PFSK-1 (cell line): ENCODE measurements at regions not wholly inside any gene's neighbourhood (a gene's known extent, or its start where the extent isn't known, plus 50 kb on each side); places are given as distances from the start of the nearest gene placed in this dataset.

Experiments used
- FOXP2 ChIP-seq: optimal IDR thresholded peaks from 2 replicates; pipeline ENCODE3; 2011; ENCODE audit warnings: borderline replicate concordance, control low read depth, inconsistent platforms; ENCODE audit not compliant: insufficient read depth; ENCODE audit errors: extremely low read length, extremely low read depth
- POLR2AphosphoS5 ChIP-seq: IDR thresholded peaks from 2 replicates; pipeline ENCODE4 v1.6.1; 2012; ENCODE audit warnings: low read depth, mild to moderate bottlenecking, control low read depth, low read length, moderate library complexity
- SIN3A ChIP-seq: IDR thresholded peaks from 2 replicates; pipeline ENCODE4 v1.6.1; 2012; ENCODE audit warnings: mild to moderate bottlenecking, low read length, moderate library complexity, borderline replicate concordance; ENCODE audit not compliant: insufficient read depth
- TAF1 ChIP-seq: IDR thresholded peaks from 2 replicates; pipeline ENCODE4 v1.6.1; 2012; ENCODE audit warnings: low read length, control low read depth, borderline replicate concordance; ENCODE audit not compliant: insufficient read depth
- TF ChIP-seq, protein P1 (sequence below), 2 experiments: IDR thresholded peaks; 2 replicates each; pipeline versions ENCODE4 v1.6.1 to v1.8.0; 2011 to 2012; ENCODE audit warnings: low read depth in 2 of 2, low read length in 2 of 2, control low read depth in 1 of 2, inconsistent platforms in 1 of 2, mild to moderate bottlenecking in 1 of 2, moderate library complexity in 1 of 2; ENCODE audit not compliant: insufficient read depth in 1 of 2

- no peak for TF ChIP-seq POLR2AphosphoS5
- TF ChIP-seq TAF1 = no peak
- TF ChIP-seq, protein P1, sequence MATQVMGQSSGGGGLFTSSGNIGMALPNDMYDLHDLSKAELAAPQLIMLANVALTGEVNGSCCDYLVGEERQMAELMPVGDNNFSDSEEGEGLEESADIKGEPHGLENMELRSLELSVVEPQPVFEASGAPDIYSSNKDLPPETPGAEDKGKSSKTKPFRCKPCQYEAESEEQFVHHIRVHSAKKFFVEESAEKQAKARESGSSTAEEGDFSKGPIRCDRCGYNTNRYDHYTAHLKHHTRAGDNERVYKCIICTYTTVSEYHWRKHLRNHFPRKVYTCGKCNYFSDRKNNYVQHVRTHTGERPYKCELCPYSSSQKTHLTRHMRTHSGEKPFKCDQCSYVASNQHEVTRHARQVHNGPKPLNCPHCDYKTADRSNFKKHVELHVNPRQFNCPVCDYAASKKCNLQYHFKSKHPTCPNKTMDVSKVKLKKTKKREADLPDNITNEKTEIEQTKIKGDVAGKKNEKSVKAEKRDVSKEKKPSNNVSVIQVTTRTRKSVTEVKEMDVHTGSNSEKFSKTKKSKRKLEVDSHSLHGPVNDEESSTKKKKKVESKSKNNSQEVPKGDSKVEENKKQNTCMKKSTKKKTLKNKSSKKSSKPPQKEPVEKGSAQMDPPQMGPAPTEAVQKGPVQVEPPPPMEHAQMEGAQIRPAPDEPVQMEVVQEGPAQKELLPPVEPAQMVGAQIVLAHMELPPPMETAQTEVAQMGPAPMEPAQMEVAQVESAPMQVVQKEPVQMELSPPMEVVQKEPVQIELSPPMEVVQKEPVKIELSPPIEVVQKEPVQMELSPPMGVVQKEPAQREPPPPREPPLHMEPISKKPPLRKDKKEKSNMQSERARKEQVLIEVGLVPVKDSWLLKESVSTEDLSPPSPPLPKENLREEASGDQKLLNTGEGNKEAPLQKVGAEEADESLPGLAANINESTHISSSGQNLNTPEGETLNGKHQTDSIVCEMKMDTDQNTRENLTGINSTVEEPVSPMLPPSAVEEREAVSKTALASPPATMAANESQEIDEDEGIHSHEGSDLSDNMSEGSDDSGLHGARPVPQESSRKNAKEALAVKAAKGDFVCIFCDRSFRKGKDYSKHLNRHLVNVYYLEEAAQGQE (IDR thresholded peaks at IDR 0.05; ENCODE audit: insufficient read depth in 1 of 2, low read depth in 2 of 2, low read length in 2 of 2) = no peak
- no peak for TF ChIP-seq FOXP2
- no peak for TF ChIP-seq SIN3A
These were observed 755.2 kb upstream of the CDH10 start for GRCh38 chr5:25399878-25400480.

- TF ChIP-seq POLR2AphosphoS5 = no peak
- TF ChIP-seq, protein P1 (IDR thresholded peaks at IDR 0.05; ENCODE audit: insufficient read depth in 1 of 2, low read depth in 2 of 2, low read length in 2 of 2) = no peak
- TF ChIP-seq TAF1 = no peak
- TF ChIP-seq FOXP2 = no peak
- TF ChIP-seq SIN3A = no peak
These were observed 749.2 kb upstream of the CDH10 start for GRCh38 chr5:25393957-25394356.

DNA sequence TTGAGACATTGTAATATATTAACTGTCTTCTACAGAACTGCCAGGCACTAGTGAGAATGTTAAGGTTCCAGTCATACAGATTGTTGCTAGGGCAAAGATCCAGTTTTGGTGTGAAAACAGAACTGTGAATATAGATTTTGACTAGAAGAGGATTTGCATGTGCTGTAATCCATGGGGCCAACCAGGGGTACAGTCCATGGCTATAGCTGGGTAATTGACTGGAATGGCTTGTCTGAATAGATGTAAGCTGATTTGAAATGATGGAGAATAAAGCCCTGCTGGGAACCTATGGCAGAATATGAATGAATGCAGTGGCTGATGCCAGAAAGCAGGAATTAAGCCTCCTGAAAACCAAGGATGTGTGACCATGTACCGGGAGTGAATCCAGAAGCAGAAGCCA is 748.5 kb upstream of the CDH10 start:
- TF ChIP-seq, protein P1 (IDR thresholded peaks at IDR 0.05; ENCODE audit: insufficient read depth in 1 of 2, low read depth in 2 of 2, low read length in 2 of 2) = no peak
- TF ChIP-seq FOXP2 (no peak), SIN3A (no peak), POLR2AphosphoS5 (no peak), TAF1 (no peak)

DNA sequence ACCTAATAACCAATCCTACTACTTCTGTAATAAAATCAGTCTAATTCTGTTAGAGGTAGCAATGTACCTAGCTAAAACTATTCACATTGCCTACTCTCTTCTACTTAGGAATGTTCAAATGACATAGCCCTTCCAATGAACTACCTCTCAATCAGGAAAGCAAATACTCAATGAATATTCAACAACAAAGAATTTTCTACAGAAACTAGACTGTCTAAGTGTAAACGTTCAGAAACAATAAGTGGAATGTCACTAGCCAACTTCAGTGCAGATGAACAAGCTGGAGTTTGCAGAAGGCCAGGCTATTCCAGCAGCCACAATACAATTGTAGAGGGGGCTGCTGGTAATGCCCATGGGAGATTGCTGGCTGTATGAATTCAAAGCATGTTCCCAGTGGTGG is 743.2 kb upstream of the CDH10 start:
- no peak for TF ChIP-seq TAF1
- TF ChIP-seq, protein P1 (IDR thresholded peaks at IDR 0.05; ENCODE audit: insufficient read depth in 1 of 2, low read depth in 2 of 2, low read length in 2 of 2) = no peak
- no peak for TF ChIP-seq FOXP2

DNA sequence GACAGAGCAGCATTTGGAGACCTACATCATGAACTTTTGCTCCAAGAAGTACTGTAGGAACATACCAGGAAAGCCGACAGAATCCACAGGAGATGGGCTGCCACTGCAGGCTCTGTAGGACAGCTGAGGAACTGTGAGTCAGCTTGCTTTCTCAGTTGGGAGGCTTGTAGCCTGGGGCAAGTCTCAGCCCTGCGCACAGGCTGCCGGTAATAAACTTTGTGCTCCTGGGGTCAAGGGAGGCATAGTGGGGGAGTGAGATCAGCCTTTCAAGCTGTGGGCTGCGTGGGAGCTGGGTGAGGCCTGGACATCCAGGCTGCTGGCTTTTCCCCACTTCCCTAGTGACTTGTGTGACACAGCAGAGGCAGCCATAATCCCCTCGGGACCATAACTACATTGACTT is 718.0 kb upstream of the CDH10 start:
- TF ChIP-seq, protein P1 (IDR thresholded peaks at IDR 0.05; ENCODE audit: insufficient read depth in 1 of 2, low read depth in 2 of 2, low read length in 2 of 2) = no peak
- TF ChIP-seq SIN3A (no peak), TAF1 (no peak)
